ENCODE measurements at regions not wholly inside any gene's neighbourhood (a gene's known extent, or its start where the extent isn't known, plus 50 kb on each side); places are given as distances from the start of the nearest gene placed in this dataset.
"Not testable (repeated sequence)": the region's sequence is repeated elsewhere in the genome, so short reads cannot be mapped to it uniquely, and the experiment has no call there.

DNA sequence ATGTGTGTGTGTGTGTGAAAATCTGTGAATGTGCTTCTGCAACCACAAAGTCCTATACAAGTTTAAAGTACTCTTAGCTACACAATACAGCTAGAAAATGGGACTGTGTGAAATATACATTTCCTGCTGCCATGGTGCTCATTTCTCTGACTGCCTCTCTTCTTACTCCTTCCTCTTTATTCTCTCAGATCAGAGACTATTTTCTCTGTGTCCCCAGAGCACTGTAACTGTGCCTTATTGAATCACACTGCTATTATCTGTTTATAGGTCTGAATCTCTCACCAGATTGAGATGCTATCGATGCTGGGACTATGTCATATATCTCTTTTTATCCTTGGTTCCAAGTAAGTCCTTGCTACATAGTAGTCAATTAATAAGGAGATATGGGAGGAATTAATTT, 217.9 kb upstream of the SLCO3A1 start:
- H3K27ac ChIP-seq: no peak overlapping the region
- H3K4me3 ChIP-seq: no peak overlapping the region
- no peaks in the 10 kb centered on the region for H3K27me3 ChIP-seq
- no peaks in the 10 kb centered on the region for H3K36me3 ChIP-seq
- TF ChIP-seq Cebpa-rat (IDR thresholded peaks at IDR 0.05): no peak
- no peak overlapping the region for H3K9ac ChIP-seq
- no peaks in the 10 kb centered on the region for H3K4me1 ChIP-seq
- H3K9me3 ChIP-seq (replicated peaks in 1 of 11): peaks cover 6 to 20% (median 13%) of the 10 kb centered on the region in 11 experiments; a peak in 17 of 22 replicates
- H3K4me2 ChIP-seq: no peak overlapping the region
- no peaks in the 10 kb centered on the region for H4K20me1 ChIP-seq

DNA sequence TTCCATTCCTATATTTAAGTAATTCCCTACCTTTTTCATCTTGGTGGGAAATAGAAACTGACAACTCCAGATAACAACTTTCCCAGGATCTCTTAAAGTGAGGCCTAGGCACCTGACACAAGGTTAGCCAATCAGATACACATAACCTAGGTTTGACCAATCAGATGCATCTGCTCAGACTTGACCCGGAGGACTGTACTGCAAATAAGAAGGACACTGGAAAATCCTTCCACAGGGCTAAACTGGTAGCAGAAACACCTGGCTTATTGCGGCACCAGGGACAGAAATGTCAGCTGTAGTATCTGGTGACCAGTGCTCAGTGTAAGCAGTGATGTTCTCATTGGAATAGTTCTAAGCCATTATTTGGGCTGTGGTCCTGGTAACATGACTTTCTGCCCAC, 204.5 kb upstream of the SLCO3A1 start:
- H3K9me3 ChIP-seq (replicated peaks in 1 of 11): no peaks in the 10 kb centered on the region
- H4K20me1 ChIP-seq: no peaks in the 10 kb centered on the region
- H3K4me1 ChIP-seq: no peaks in the 10 kb centered on the region
- H3K4me2 ChIP-seq: no peak overlapping the region
- H3K27me3 ChIP-seq: no peaks in the 10 kb centered on the region
- H3K27ac ChIP-seq: no peak overlapping the region
- H3K36me3 ChIP-seq: no peaks in the 10 kb centered on the region
- TF ChIP-seq Cebpa-rat (IDR thresholded peaks at IDR 0.05): no peak
- no peak overlapping the region for H3K4me3 ChIP-seq
- no peak overlapping the region for H3K9ac ChIP-seq

DNA sequence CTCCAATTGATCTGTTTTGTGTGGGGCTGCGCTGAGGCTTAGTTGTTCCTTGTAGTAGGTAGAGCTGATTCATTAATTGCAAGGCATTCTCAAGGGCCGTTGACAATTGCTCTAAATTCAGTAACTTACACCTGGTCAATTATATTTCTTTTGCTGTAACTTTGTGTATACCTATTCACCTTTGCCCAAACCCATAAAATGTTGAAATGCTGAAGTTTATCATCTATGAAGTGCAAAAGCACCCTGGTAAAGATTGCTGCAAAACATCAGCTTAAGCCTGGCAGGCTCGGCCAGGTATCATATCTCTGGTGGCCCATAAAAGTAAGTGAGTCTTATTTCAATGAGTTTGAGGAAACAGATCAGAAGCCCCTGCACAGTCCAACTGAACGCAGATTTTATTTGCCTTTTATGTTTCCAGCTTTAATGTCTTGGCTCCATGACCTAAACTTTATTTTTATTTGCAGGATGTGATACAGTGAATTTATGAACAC, 203.6 kb upstream of the SLCO3A1 start:
- no peak overlapping the region for H3K27ac ChIP-seq
- H3K9me3 ChIP-seq (replicated peaks in 1 of 11): no peaks in the 10 kb centered on the region
- H3K4me2 ChIP-seq: no peak overlapping the region
- H4K20me1 ChIP-seq: no peaks in the 10 kb centered on the region
- no peak overlapping the region for H3K4me3 ChIP-seq
- TF ChIP-seq Cebpa-rat (IDR thresholded peaks at IDR 0.05): no peak
- no peaks in the 10 kb centered on the region for H3K27me3 ChIP-seq
- no peak overlapping the region for H3K9ac ChIP-seq
- H3K4me1 ChIP-seq: no peaks in the 10 kb centered on the region
- no peaks in the 10 kb centered on the region for H3K36me3 ChIP-seq

DNA sequence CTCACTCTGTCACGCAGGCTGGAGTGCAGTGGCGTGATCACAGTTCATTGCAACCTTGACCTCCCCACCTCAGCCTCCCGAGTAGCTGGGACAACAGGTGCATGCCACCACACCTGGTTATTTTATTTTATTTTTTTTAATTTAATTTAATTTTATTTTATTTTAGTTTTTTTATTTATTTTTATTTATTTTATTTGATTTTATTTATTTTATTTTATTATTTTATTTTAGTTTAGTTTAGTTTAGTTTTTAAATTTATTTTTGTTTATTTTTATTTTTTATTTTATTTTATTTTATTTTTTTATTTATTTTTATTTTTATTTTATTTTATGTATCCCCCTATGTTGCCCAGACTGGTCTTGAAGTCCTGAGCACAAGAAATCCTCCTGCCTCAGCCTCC, 202.3 kb upstream of the SLCO3A1 start:
- no peaks in the 10 kb centered on the region for H3K36me3 ChIP-seq
- peaks cover 0 to 8% (median 6%) of the 10 kb centered on the region in 11 experiments; a peak in 7 of 22 replicates for H3K9me3 ChIP-seq (replicated peaks in 1 of 11)
- H3K27ac ChIP-seq: no peak overlapping the region
- no peaks in the 10 kb centered on the region for H3K27me3 ChIP-seq
- H4K20me1 ChIP-seq: no peaks in the 10 kb centered on the region
- no peak overlapping the region for H3K4me2 ChIP-seq
- H3K4me1 ChIP-seq: no peaks in the 10 kb centered on the region
- TF ChIP-seq Cebpa-rat (IDR thresholded peaks at IDR 0.05): no peak
- no peak overlapping the region for H3K9ac ChIP-seq
- H3K4me3 ChIP-seq: no peak overlapping the region

- H3K9ac ChIP-seq: no peak overlapping the region
- H3K27me3 ChIP-seq: no peaks in the 10 kb centered on the region
- no peak for TF ChIP-seq Cebpa-rat (IDR thresholded peaks at IDR 0.05)
These were observed 200.8 kb upstream of the SLCO3A1 start for GRCh38 chr15:91652610-91653207.

DNA sequence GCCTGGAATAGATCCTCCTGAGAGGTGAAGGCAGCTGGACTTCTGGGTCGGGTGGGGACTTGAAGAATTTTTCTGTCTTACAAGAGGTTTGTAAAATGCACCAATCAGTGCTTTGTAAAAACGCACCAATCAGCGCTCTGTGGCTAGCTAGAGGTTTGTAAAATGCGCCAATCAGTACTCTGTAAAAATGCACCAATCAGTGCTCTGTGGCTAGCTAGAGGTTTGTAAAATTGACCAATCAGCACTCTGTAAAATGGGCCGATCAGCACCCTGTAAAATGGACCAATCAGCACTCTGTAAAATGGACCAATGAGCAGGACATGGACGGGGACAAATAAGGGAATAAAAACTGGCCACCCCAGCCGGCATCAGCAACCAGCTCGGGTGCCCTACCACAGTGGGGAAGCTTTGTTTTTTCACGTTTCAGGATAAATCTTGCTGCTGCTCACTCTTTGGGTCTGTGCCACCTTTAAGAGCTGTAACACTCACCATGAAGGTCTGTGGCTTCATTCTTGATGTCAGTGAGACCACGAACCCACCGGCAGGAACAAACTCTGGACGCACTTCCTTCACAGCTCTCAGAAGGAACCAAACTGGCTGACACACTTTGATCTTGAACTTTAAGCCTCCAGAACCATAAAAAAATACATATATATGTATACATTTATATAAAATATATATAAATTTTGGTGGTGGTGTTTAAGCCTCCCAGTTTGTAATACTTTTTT, 197.8 kb upstream of the SLCO3A1 start:
- H3K4me1 ChIP-seq; H3K9ac ChIP-seq; H3K36me3 ChIP-seq; H3K4me2 ChIP-seq; H4K20me1 ChIP-seq; H3K9me3 ChIP-seq (replicated peaks in 1 of 11); H3K4me3 ChIP-seq; H3K27me3 ChIP-seq; H3K27ac ChIP-seq: not testable (repeated sequence)

More at GRCh38 chr15:91652610-91653207, 200.8 kb upstream of the SLCO3A1 start:
- Histone ChIP-seq H3K9me3 (replicated peaks in 1 of 11) (peaks cover 0 to 8% (median 6%) of the 10 kb centered on the region in 11 experiments; a peak in 7 of 22 replicates), H3K4me1 (no peaks in the 10 kb centered on the region), H3K36me3 (no peaks in the 10 kb centered on the region), H3K4me3 (no peak overlapping the region), H3K27ac (no peak overlapping the region), H3K4me2 (no peak overlapping the region), H4K20me1 (no peaks in the 10 kb centered on the region)

DNA sequence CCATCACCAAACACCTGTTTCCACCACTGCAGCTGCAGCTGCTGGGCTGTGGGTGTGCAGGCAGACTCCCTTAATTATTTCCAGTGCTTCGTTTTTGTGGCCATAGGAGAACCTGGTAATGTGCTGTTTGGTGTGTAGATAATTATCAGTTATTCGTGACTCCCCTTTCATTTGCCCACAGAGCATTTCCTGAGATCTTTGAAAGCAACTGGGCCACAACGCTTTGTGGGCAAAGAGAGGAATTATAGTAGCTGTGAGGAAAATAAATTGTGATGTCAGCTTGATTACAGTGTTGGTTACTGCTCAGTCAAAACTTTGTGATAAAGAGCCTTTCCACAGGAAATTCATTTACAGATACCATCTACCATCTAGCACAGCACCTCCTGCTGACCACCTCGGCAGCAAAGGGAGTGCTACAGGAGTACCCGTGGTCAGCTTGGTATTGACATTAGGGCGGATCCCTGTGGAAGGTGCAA, 193.3 kb upstream of the SLCO3A1 start:
- no peak overlapping the region for H3K27ac ChIP-seq
- H3K36me3 ChIP-seq: no peaks in the 10 kb centered on the region
- peaks cover 0 to 7% (median 6%) of the 10 kb centered on the region in 11 experiments; a peak in 7 of 22 replicates for H3K9me3 ChIP-seq (replicated peaks in 1 of 11)
- no peak for TF ChIP-seq Cebpa-rat (IDR thresholded peaks at IDR 0.05)
- no peaks in the 10 kb centered on the region; a peak in 2 of 20 replicates for H3K4me1 ChIP-seq
- no peak overlapping the region for H3K4me3 ChIP-seq
- H3K4me2 ChIP-seq: no peak overlapping the region; a peak in 1 of 22 replicates
- H3K9ac ChIP-seq: no peak overlapping the region
- H4K20me1 ChIP-seq: no peaks in the 10 kb centered on the region
- H3K27me3 ChIP-seq: no peaks in the 10 kb centered on the region

GRCh38 chr15:91664224-91664836, 189.2 kb upstream of the SLCO3A1 start:
- H3K4me3 ChIP-seq: no peak overlapping the region
- no peak overlapping the region for H3K4me2 ChIP-seq
- no peak for TF ChIP-seq Cebpa-rat (IDR thresholded peaks at IDR 0.05)
- H3K9me3 ChIP-seq (replicated peaks in 1 of 11): no peaks in the 10 kb centered on the region
- H3K36me3 ChIP-seq: no peaks in the 10 kb centered on the region
- no peak overlapping the region for H3K27ac ChIP-seq
- H4K20me1 ChIP-seq: no peaks in the 10 kb centered on the region
- no peaks in the 10 kb centered on the region for H3K27me3 ChIP-seq
- H3K9ac ChIP-seq: no peak overlapping the region
- H3K4me1 ChIP-seq: no peaks in the 10 kb centered on the region; a peak in 2 of 20 replicates

GRCh38 chr15:91665212-91665611, 188.3 kb upstream of the SLCO3A1 start:
- no peak overlapping the region for H3K4me2 ChIP-seq
- TF ChIP-seq Cebpa-rat (IDR thresholded peaks at IDR 0.05): no peak
- H3K27me3 ChIP-seq: no peaks in the 10 kb centered on the region
- H3K36me3 ChIP-seq: no peaks in the 10 kb centered on the region
- H3K9ac ChIP-seq: no peak overlapping the region
- no peak overlapping the region for H3K4me3 ChIP-seq
- no peaks in the 10 kb centered on the region; a peak in 2 of 20 replicates for H3K4me1 ChIP-seq
- H3K27ac ChIP-seq: no peak overlapping the region
- no peaks in the 10 kb centered on the region for H3K9me3 ChIP-seq (replicated peaks in 1 of 11)
- no peaks in the 10 kb centered on the region for H4K20me1 ChIP-seq
